IMR-90 (cell line): ENCODE measurements at regions not wholly inside any gene's neighbourhood (a gene's known extent, or its start where the extent isn't known, plus 50 kb on each side); places are given as distances from the start of the nearest gene placed in this dataset.

Source experiments
- ATAC-seq: fragments of 200-7000 bp; cut with Tn5 transposase; 2 replicates; pipeline ENCODE4 v1.9.1; 2020; ENCODE audit warnings: low read depth, mild to moderate bottlenecking, moderate library complexity
- BruUV-seq: library from RNA; stranded (reverse); fragments of 400-500 nt; replicated peaks from 2 replicates; lab custom pipeline; 2021; lab: Mats Ljungman, UMichigan
- CTCF ChIA-PET: fragments of 300-600 bp; formaldehyde crosslinking; extraction: SDS; loops from one replicate; lab custom pipeline; 2021; ENCODE audit warnings: antibody characterized with exemption; lab: Yijun Ruan, JAX
- POLR2A ChIA-PET: fragments of 300-600 bp; sonication (Branson Sonifier 250); formaldehyde crosslinking; loops from one replicate; lab custom pipeline; 2022; ENCODE audit warnings: antibody characterized with exemption; ENCODE audit not compliant: unreplicated experiment; lab: Charles Lee
- DNase-seq: peaks from one replicate; pipeline ENCODE4 v3.0.0; 2013
- H2AFZ ChIP-seq: replicated peaks from 2 replicates; pipeline ENCODE3; 2013; ENCODE audit warnings: low read length, mild to moderate bottlenecking; ENCODE audit not compliant: poor library complexity
- H2AK5ac ChIP-seq: 2 replicates; pipeline ENCODE4 v1.6.1; 2013; ENCODE audit warnings: low read depth, low read length, inconsistent platforms
- H2AK9ac ChIP-seq: replicated peaks from 2 replicates; pipeline ENCODE3; 2013; ENCODE audit warnings: mild to moderate bottlenecking, low read depth, low read length, moderate library complexity; ENCODE audit not compliant: poor library complexity
- H2BK120ac ChIP-seq: 2 replicates; pipeline ENCODE4 v1.6.1; 2013; ENCODE audit warnings: low read depth, low read length, inconsistent platforms
- H2BK15ac ChIP-seq: 3 replicates; pipeline ENCODE4 v1.6.1; 2013; ENCODE audit warnings: low read depth, low read length, inconsistent platforms
- H2BK20ac ChIP-seq: 2 replicates; pipeline ENCODE4 v1.6.1; 2013; ENCODE audit warnings: low read depth, mild to moderate bottlenecking, inconsistent platforms, low read length, moderate library complexity
- H2BK5ac ChIP-seq: 2 replicates; pipeline ENCODE4 v1.6.1; 2013; ENCODE audit warnings: mild to moderate bottlenecking, low read depth, low read length, inconsistent platforms; ENCODE audit not compliant: poor library complexity, severe bottlenecking
- H3K14ac ChIP-seq: replicated peaks from 2 replicates; pipeline ENCODE4 v1.6.1; 2013; ENCODE audit warnings: low read depth, low read length, inconsistent platforms
- H3K18ac ChIP-seq: 2 replicates; pipeline ENCODE4 v1.6.1; 2013; ENCODE audit warnings: low read depth, low read length, control low read depth
- H3K23ac ChIP-seq: 2 replicates; pipeline ENCODE4 v1.6.1; 2013; ENCODE audit warnings: low read depth, low read length, inconsistent platforms
- H3K27ac ChIP-seq: 2 replicates; pipeline ENCODE4 v1.5.1; 2013; ENCODE audit warnings: mild to moderate bottlenecking, control low read depth, low read length; ENCODE audit not compliant: insufficient read depth
- H3K27me3 ChIP-seq: 2 replicates; pipeline ENCODE4 v1.6.1; 2013; ENCODE audit warnings: low read length; ENCODE audit not compliant: control insufficient read depth, insufficient read depth
- H3K36me3 ChIP-seq: 2 replicates; pipeline ENCODE4 v1.6.1; 2013; ENCODE audit warnings: low read length, mixed read lengths; ENCODE audit not compliant: control insufficient read depth, insufficient read depth
- H3K4ac ChIP-seq: 2 replicates; pipeline ENCODE4 v1.6.1; 2013; ENCODE audit warnings: low read depth, low read length, inconsistent platforms
- H3K4me1 ChIP-seq: 2 replicates; pipeline ENCODE4 v1.6.1; 2013; ENCODE audit warnings: low read length, mixed read lengths; ENCODE audit not compliant: control insufficient read depth, insufficient read depth
- H3K4me2 ChIP-seq: 2 replicates; pipeline ENCODE4 v1.6.1; 2013; ENCODE audit warnings: low read depth, mild to moderate bottlenecking, control low read depth, low read length, moderate library complexity
- H3K4me3 ChIP-seq: 2 replicates; pipeline ENCODE4 v1.5.1; 2013; ENCODE audit warnings: low read depth, mild to moderate bottlenecking, control low read depth, low read length, moderate library complexity; ENCODE audit not compliant: insufficient read depth
- H3K56ac ChIP-seq: 2 replicates; pipeline ENCODE4 v1.6.1; 2013; ENCODE audit warnings: low read length, inconsistent platforms; ENCODE audit not compliant: insufficient read depth; ENCODE audit errors: extremely low read depth
- H3K79me1 ChIP-seq, 2 experiments: 2 replicates each; pipeline ENCODE4 v1.6.1; 2013; ENCODE audit warnings: low read length in 2 of 2, inconsistent platforms in 1 of 2, low read depth in 1 of 2
- H3K9ac ChIP-seq: 2 replicates; pipeline ENCODE4 v1.6.1; 2013; ENCODE audit warnings: low read depth, low read length, control low read depth
- H3K9me1 ChIP-seq: 2 replicates; pipeline ENCODE4 v1.6.1; 2013; ENCODE audit warnings: low read length, inconsistent platforms; ENCODE audit not compliant: insufficient read depth
- H3K9me3 ChIP-seq: 2 replicates; pipeline ENCODE4 v1.6.1; 2013; ENCODE audit warnings: low read length; ENCODE audit not compliant: control insufficient read depth, insufficient read depth
- H4K20me1 ChIP-seq: 2 replicates; pipeline ENCODE4 v1.6.1; 2013; ENCODE audit warnings: low read length, inconsistent platforms; ENCODE audit not compliant: insufficient read depth
- H4K5ac ChIP-seq: 2 replicates; pipeline ENCODE4 v1.6.1; 2013; ENCODE audit warnings: mild to moderate bottlenecking, low read depth, low read length, control low read depth
- H4K8ac ChIP-seq, 2 experiments: 2 replicates each; pipeline ENCODE4 v1.6.1; 2013; ENCODE audit warnings: low read depth in 2 of 2, low read length in 2 of 2, control low read depth in 1 of 2, inconsistent platforms in 1 of 2
- H4K91ac ChIP-seq: 2 replicates; pipeline ENCODE4 v1.6.1; 2013; ENCODE audit warnings: low read depth, low read length, inconsistent platforms; ENCODE audit not compliant: insufficient read depth
- CEBPB ChIP-seq: IDR thresholded peaks from 2 replicates; pipeline ENCODE4 v1.6.1; 2012; ENCODE audit warnings: low read depth, low read length, improper control_type of control experiment
- NFE2L2 ChIP-seq: fragments of 150-350 bp; IDR thresholded peaks from 2 replicates; pipeline ENCODE4 v1.6.1; 2016; ENCODE audit warnings: low read depth, mild to moderate bottlenecking, low read length
- POLR2A ChIP-seq: IDR thresholded peaks from 2 replicates; pipeline ENCODE4 v1.6.1; 2012; ENCODE audit warnings: mild to moderate bottlenecking, low read depth, low read length
- WGBS, 2 experiments: methylation state at CpG; one replicate each; pipeline versions ENCODE4 v1.1.5 to v1.1.7; 2013; ENCODE audit warnings: missing lambda C conversion rate in 2 of 2; ENCODE audit not compliant: insufficient read length in 1 of 2; ENCODE audit errors: extremely low coverage in 2 of 2; 5-methylcytosine and 5-hydroxymethylcytosine counted together
- dilution Hi-C: fragments of 300-500 bp; cut with HindIII; formaldehyde crosslinking; loops from one replicate; pipeline ENCODE4 v1.14.3; 2018; ENCODE audit warnings: low sequenced_read_pairs; ENCODE audit not compliant: unreplicated experiment
- in situ Hi-C: fragments of 300-500 bp; cut with MboI; formaldehyde crosslinking; loops from 3 replicates; pipeline ENCODE4 v1.14.3; 2019; ENCODE audit warnings: low sequenced_read_pairs, inconsistent platforms, mixed read lengths
- intact Hi-C: fragments of 100-400 bp; cut with micrococcal nuclease; formaldehyde crosslinking; loops from 2 replicates; pipeline ENCODE4 v1.10.0; 2022

DNA sequence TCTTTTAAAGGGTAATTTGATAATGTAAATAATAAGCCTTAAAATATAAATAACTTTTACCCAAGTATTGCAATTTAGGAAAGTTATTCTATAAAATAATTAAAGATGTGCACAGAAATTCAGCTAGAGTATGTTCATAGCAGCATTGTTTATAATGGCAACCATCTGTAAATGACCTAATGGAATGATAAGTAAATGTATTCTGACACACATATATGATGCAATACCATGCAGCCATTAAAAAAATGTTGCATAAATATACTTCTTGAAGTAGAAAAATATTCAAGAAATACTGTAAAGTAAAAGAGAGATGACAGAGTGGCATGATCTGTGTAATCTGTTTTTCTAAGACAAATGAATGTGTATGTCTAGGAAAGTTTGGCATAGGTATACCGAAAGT, 545.7 kb downstream of the ZEB2 start:
- dilution Hi-C loops = no loop called here
- BruUV-seq = no TSS peak

More for the DNA sequence above, 545.7 kb downstream of the ZEB2 start:
- Histone ChIP-seq H3K18ac (no peak overlapping the region), H4K5ac (no peak overlapping the region), H3K4me3 (no peak overlapping the region), H4K8ac (no peak overlapping the region), H3K27me3 (no peaks in the 10 kb centered on the region), H4K20me1 (no peaks in the 10 kb centered on the region), H2AFZ (no peak overlapping the region), H3K79me1 (no peaks in the 10 kb centered on the region), H3K9ac (no peak overlapping the region), H2BK5ac (no peak overlapping the region), H3K23ac (no peak overlapping the region), H4K91ac (no peak overlapping the region), H3K14ac (no peak overlapping the region), H2BK20ac (no peak overlapping the region), H3K27ac (no peak overlapping the region), H3K56ac (no peak overlapping the region), H2BK120ac (no peak overlapping the region), H3K4me1 (peaks cover 2% of the 10 kb centered on the region; the same call in 1 of the 2 replicates), H3K9me1 (no peaks in the 10 kb centered on the region), H2BK15ac (no peak overlapping the region), H2AK5ac (no peak overlapping the region), H3K36me3 (no peaks in the 10 kb centered on the region), H3K9me3 (no peaks in the 10 kb centered on the region), H2AK9ac (no peak overlapping the region), H3K4ac (no peak overlapping the region), H3K4me2 (no peak overlapping the region)
- CTCF ChIA-PET = no interaction called here
- in situ Hi-C loops = no loop called here
- intact Hi-C loops = no loop called here
- DNase-seq (peak; percentile 85), ATAC-seq (peak; percentile 53)
- TF ChIP-seq POLR2A = no peak
- no peak for TF ChIP-seq NFE2L2
- peak; percentile 98 for TF ChIP-seq CEBPB
- WGBS, 2 experiments = no CpG with 5 or more reads among the region's 1 CpG
- POLR2A ChIA-PET = no interaction called here
